Peyer's patch (tissue), 4 donors: ENCODE measurements at regions not wholly inside any gene's neighbourhood (a gene's known extent, or its start where the extent isn't known, plus 50 kb on each side); places are given as distances from the start of the nearest gene placed in this dataset.

Experiments used
- CTCF ChIP-seq, 6 experiments: fragments of 450-650 bp in 4 of 6; fragments of 200-600 bp in 2 of 6; sonication (generic) in 1 of 6; IDR thresholded peaks; one replicate each; pipeline ENCODE4 v1.5.1; 2017 to 2019; ENCODE audit warnings: antibody characterized with exemption in 6 of 6, mild to moderate bottlenecking in 3 of 6, moderate library complexity in 1 of 6
- POLR2A ChIP-seq, 2 donors: fragments of 450-650 bp; IDR thresholded peaks; one replicate each; pipeline ENCODE4 v1.5.1; 2017; ENCODE audit warnings: antibody characterized with exemption in 2 of 2, mild to moderate bottlenecking in 2 of 2, moderate library complexity in 2 of 2

DNA sequence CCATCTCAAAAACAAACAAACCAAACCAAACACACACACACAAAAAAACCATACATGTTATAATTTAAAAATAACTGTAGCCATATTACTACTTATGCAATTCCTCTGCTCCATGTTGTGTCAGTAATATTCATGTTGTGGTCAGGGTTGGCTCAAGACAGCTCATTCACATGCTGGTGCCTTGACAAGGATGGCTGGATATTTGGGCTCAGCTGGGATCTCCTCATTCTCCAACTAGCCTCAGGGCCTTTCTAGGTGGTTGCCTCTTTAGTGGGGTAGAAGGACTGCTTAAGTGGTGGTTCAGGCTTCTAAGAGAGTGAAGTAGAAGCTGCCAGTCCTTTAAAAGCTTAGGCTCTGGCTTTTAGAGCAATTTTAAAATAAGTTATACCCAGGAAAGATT is 189.3 kb downstream of the ADRA2A start:
- no peak for TF ChIP-seq CTCF (IDR thresholded peaks at IDR 0.05)
- TF ChIP-seq POLR2A (IDR thresholded peaks at IDR 0.05), result no peak
